ENCODE measurements at regions not wholly inside any gene's neighbourhood (a gene's known extent, or its start where the extent isn't known, plus 50 kb on each side); places are given as distances from the start of the nearest gene placed in this dataset.

DNA sequence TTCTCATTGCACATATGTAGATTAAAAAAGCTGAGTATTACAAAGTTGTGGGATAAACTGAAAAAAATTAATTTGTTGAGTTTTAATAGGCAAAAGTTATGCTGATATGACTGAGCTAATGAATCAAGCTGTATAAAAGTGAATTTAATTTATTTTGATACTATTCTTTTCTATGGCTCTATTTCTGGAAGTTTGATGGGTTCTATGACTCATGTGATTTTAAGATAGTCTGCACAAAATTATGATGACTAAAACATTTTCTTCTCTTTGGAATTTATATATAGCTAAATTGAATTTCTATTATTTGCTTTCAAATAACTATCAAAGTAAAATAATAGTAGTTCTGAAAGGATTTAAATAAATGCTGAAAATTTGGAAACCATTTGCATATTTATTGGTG is 71.0 kb upstream of the MMADHC start:
- TF ChIP-seq, protein P1, sequence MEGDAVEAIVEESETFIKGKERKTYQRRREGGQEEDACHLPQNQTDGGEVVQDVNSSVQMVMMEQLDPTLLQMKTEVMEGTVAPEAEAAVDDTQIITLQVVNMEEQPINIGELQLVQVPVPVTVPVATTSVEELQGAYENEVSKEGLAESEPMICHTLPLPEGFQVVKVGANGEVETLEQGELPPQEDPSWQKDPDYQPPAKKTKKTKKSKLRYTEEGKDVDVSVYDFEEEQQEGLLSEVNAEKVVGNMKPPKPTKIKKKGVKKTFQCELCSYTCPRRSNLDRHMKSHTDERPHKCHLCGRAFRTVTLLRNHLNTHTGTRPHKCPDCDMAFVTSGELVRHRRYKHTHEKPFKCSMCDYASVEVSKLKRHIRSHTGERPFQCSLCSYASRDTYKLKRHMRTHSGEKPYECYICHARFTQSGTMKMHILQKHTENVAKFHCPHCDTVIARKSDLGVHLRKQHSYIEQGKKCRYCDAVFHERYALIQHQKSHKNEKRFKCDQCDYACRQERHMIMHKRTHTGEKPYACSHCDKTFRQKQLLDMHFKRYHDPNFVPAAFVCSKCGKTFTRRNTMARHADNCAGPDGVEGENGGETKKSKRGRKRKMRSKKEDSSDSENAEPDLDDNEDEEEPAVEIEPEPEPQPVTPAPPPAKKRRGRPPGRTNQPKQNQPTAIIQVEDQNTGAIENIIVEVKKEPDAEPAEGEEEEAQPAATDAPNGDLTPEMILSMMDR (IDR thresholded peaks at IDR 0.05; ENCODE audit: low read length): no peak
- TF ChIP-seq EZH2 (IDR thresholded peaks at IDR 0.05; ENCODE audit: borderline replicate concordance, low read length): no peak
